ENCODE measurements at regions not wholly inside any gene's neighbourhood (a gene's known extent, or its start where the extent isn't known, plus 50 kb on each side); places are given as distances from the start of the nearest gene placed in this dataset.

DNA sequence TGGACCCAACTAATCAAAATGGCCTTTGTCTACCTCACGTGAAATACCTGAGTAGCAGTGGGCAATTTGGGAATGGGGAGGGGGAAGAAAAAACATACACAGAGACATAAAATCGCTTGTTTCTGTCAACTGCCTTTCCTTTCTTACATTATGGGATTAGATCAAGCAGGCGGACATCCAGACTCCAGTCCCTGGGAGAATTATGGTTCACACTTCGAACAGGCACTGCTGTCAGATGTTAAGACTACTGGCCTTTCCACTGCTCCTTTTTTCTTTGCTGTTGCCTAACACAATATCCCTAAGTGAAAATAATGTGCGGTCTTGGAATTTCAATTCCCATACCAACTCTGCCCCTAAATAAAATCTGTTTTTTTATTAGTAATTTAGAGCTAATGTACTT is 1719.7 kb upstream of the SLC10A2 start:
- intact Hi-C loops (cut with DNase I, micrococcal nuclease) = no loop called here
- Histone ChIP-seq H3K36me3 (ENCODE audit: low read depth) (no peaks in the 10 kb centered on the region), H3K9me3 (no peaks in the 10 kb centered on the region), H3K4me3 (no peak overlapping the region), H3K4me1 (ENCODE audit: low read depth) (no peaks in the 10 kb centered on the region)
- no peak for TF ChIP-seq CTCF (IDR thresholded peaks at IDR 0.05)
- no peak for DNase-seq
- no peak for ATAC-seq

- DNase-seq (no peak), ATAC-seq (no peak)
- no peaks in the 10 kb centered on the region for H3K4me1 ChIP-seq (ENCODE audit: low read depth)
- intact Hi-C loops (cut with DNase I, micrococcal nuclease) = no loop called here
- H3K4me3 ChIP-seq = no peak overlapping the region
- no peak for TF ChIP-seq CTCF (IDR thresholded peaks at IDR 0.05)
- H3K9me3 ChIP-seq = no peaks in the 10 kb centered on the region
- no peaks in the 10 kb centered on the region for H3K36me3 ChIP-seq (ENCODE audit: low read depth)
These were observed 1718.7 kb upstream of the SLC10A2 start for GRCh38 chr13:104784891-104785290.

- Histone ChIP-seq H3K4me3 (no peak overlapping the region), H3K4me1 (ENCODE audit: low read depth) (no peaks in the 10 kb centered on the region), H3K36me3 (ENCODE audit: low read depth) (no peaks in the 10 kb centered on the region), H3K9me3 (no peaks in the 10 kb centered on the region)
- intact Hi-C loops (cut with DNase I, micrococcal nuclease) = no loop called here
- DNase-seq (no peak), ATAC-seq (no peak)
- no peak for TF ChIP-seq CTCF (IDR thresholded peaks at IDR 0.05)
These were observed 1716.5 kb upstream of the SLC10A2 start for GRCh38 chr13:104782741-104783140.

DNA sequence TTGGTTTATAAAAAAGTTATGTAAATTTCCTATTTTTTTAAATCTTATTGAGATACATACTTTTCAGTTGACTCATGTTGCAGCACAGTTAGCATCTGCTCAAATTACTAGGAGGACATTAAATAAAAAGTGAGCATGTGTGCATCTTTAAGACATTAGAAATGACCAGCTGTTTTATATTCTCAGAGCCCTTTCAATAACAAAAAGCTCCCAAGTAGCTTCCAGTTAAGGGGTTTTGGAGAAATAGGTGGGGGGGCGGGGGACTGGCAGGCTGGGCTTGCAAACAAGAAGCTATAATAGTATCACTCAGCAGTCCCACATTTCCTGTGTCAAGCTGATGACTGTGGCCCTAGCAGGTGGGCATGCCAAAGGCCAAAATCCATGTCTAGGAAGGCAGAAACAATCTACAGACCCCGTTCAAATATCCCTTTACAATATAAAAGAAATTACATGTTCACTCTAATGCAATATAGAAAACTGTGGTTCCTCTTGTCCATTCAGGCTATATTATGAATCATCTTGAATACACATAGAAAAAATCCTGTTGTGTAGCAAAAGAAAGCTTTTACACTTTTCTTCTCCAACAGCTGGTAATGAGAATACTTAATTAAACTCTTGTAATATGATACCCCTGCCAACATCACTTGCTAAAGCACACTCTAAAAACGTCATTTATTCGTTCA is 1713.2 kb upstream of the SLC10A2 start:
- Histone ChIP-seq H3K36me3 (ENCODE audit: low read depth) (no peaks in the 10 kb centered on the region), H3K4me1 (ENCODE audit: low read depth) (no peaks in the 10 kb centered on the region), H3K9me3 (no peaks in the 10 kb centered on the region), H3K4me3 (no peak overlapping the region)
- DNase-seq = no peak
- TF ChIP-seq CTCF (IDR thresholded peaks at IDR 0.05) = no peak
- intact Hi-C loops (cut with DNase I, micrococcal nuclease) = no loop called here
- ATAC-seq = no peak

DNA sequence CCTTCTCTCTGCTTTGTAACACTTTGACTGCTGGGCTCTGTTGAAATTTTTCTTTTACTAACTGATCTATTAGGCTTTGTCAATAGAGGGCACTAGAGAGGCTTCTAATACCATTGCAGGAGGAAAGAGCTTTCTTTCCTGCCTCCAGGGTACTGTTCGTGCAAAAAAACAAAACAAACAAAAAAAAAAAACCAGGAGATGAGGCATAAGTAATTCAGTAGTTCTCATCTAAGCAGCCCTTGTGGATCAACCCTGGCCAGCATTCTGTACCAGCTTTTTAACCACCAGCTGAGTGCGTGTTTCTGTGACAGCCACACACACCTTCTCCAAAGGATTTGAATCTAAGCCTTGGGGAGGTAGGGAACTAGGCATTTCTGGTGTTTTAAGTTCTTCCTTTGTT is 1707.6 kb upstream of the SLC10A2 start:
- intact Hi-C loops (cut with DNase I, micrococcal nuclease) = no loop called here
- DNase-seq = no peak

More for the DNA sequence above, 1707.6 kb upstream of the SLC10A2 start:
- peak; percentile 49 for ATAC-seq
- no peaks in the 10 kb centered on the region for H3K36me3 ChIP-seq (ENCODE audit: low read depth)
- TF ChIP-seq CTCF (IDR thresholded peaks at IDR 0.05) = no peak
- no peaks in the 10 kb centered on the region for H3K9me3 ChIP-seq
- no peak overlapping the region for H3K4me3 ChIP-seq
- no peaks in the 10 kb centered on the region for H3K4me1 ChIP-seq (ENCODE audit: low read depth)
